ENCODE measurements at regions not wholly inside any gene's neighbourhood (a gene's known extent, or its start where the extent isn't known, plus 50 kb on each side); places are given as distances from the start of the nearest gene placed in this dataset.

DNA sequence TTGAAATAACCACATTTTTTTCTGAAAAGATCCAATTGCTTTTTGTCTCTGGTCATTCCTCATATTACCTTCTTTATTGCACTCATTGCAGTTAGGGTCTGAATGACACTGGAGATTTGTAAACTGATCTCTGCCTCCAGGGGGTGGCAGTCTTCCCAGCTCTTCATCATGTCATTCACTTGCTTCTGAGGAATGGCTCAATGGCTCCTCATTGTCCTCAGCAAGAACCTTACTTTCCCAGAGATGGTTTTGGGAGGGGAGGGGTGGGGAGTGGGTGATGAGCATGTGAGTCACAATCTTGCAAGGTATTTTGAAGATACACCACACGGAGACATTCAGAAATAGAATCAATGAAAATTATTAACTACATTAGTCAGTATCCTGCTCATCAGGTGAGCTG is 159.8 kb upstream of the GAS1 start:
- H3K4me3 ChIP-seq (ENCODE audit: low read depth in 1 of 2, low read length in 2 of 2) = no peak overlapping the region
- H3K9me3 ChIP-seq (ENCODE audit: control insufficient read depth in 2 of 2, insufficient read depth in 1 of 2, low read depth in 1 of 2, low read length in 1 of 2) = peaks cover 0 to 2% of the 10 kb centered on the region in 2 donors
- no peaks in the 10 kb centered on the region for H3K36me3 ChIP-seq (ENCODE audit: control insufficient read depth in 2 of 2, insufficient read depth in 2 of 2, low read length in 1 of 2)
- H3K27ac ChIP-seq (ENCODE audit: low read depth in 2 of 2, low read length in 1 of 2) = no peak overlapping the region
- H3K27me3 ChIP-seq (ENCODE audit: control insufficient read depth in 1 of 2, insufficient read depth in 2 of 2, low read length in 2 of 2) = no peaks in the 10 kb centered on the region
- WGBS, 2 donors = 50 to 52% methylated on average over 1 of the region's 1 CpG
- H3K4me1 ChIP-seq (ENCODE audit: control insufficient read depth in 2 of 2, insufficient read depth in 2 of 2, low read length in 1 of 2) = no peaks in the 10 kb centered on the region

DNA sequence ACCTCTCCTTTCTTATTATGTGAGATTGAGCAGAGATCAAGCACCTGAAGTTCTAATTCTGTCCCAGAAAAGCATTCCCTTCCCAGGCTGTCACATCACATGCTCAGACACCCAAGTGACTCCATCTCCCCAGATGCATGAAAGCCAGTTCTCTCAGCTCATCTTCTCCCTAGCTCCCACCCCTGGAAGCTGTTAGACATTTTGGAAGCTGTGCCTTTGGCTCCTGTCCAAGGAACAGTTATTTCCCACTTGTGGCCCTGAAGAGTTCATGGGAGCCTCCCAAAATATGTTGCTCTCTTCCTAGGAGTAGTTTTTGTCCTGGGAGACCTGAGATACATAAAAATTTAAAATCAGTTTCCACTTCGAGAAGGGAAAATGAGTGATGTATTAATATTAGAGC is 161.4 kb upstream of the GAS1 start:
- 60% methylated on average over 1 of the region's 1 CpG for WGBS, 2 donors
- Histone ChIP-seq H3K4me3 (ENCODE audit: low read depth in 1 of 2, low read length in 2 of 2) (no peak overlapping the region), H3K27ac (ENCODE audit: low read depth in 2 of 2, low read length in 1 of 2) (no peak overlapping the region), H3K9me3 (ENCODE audit: control insufficient read depth in 2 of 2, insufficient read depth in 1 of 2, low read depth in 1 of 2, low read length in 1 of 2) (peaks cover 0 to 2% of the 10 kb centered on the region in 2 donors), H3K36me3 (ENCODE audit: control insufficient read depth in 2 of 2, insufficient read depth in 2 of 2, low read length in 1 of 2) (no peaks in the 10 kb centered on the region), H3K27me3 (ENCODE audit: control insufficient read depth in 1 of 2, insufficient read depth in 2 of 2, low read length in 2 of 2) (no peaks in the 10 kb centered on the region), H3K4me1 (ENCODE audit: control insufficient read depth in 2 of 2, insufficient read depth in 2 of 2, low read length in 1 of 2) (no peaks in the 10 kb centered on the region)

DNA sequence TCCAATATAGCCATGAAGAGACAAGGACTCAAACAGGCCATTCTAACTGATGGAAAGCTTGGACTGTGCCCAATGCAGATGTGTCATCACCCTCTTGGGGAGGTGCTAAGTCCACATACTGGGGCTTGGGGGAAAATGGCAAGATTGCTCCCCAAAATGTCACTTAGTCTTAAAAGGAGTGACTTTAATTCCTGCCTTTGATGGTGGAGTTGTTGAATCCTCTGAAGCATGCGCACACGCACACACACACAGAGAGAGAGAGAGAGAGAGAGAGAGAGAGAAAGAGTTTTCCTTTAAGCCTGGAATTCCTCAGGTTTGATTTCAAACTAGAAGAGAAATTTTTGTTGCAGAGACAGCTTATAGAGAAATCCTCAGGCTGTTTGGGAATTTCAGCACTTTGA is 161.9 kb upstream of the GAS1 start:
- H3K4me3 ChIP-seq (ENCODE audit: low read depth in 1 of 2, low read length in 2 of 2) = no peak overlapping the region
- no peaks in the 10 kb centered on the region for H3K36me3 ChIP-seq (ENCODE audit: control insufficient read depth in 2 of 2, insufficient read depth in 2 of 2, low read length in 1 of 2)
- H3K4me1 ChIP-seq (ENCODE audit: control insufficient read depth in 2 of 2, insufficient read depth in 2 of 2, low read length in 1 of 2) = no peaks in the 10 kb centered on the region
- no peaks in the 10 kb centered on the region for H3K27me3 ChIP-seq (ENCODE audit: control insufficient read depth in 1 of 2, insufficient read depth in 2 of 2, low read length in 2 of 2)
- WGBS, 2 donors = 90 to 97% methylated on average over 2 of the region's 2 CpGs
- H3K9me3 ChIP-seq (ENCODE audit: control insufficient read depth in 2 of 2, insufficient read depth in 1 of 2, low read depth in 1 of 2, low read length in 1 of 2) = peaks cover 0 to 2% of the 10 kb centered on the region in 2 donors
- no peak overlapping the region for H3K27ac ChIP-seq (ENCODE audit: low read depth in 2 of 2, low read length in 1 of 2)

DNA sequence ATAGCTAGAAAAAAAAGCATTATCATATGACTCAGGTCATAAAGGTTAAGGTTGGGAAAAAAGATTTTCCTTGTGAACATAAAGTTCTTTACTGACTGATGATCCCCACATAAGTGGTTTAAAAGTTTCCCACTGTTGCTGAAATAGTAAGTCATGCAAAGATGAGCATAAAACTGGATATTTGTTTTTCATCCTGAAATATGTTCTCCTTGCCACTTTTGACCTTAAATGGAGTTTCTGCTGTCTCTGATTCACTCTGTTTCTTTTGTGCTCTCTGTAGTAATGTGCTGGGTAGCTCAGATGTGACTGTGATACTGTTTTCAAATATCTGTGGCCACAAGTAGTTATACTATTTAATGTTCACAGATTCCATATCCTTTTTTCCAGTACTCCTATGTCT is 162.5 kb upstream of the GAS1 start:
- Histone ChIP-seq H3K27me3 (ENCODE audit: control insufficient read depth in 1 of 2, insufficient read depth in 2 of 2, low read length in 2 of 2) (no peaks in the 10 kb centered on the region), H3K27ac (ENCODE audit: low read depth in 2 of 2, low read length in 1 of 2) (no peak overlapping the region), H3K9me3 (ENCODE audit: control insufficient read depth in 2 of 2, insufficient read depth in 1 of 2, low read depth in 1 of 2, low read length in 1 of 2) (peaks cover 0 to 2% of the 10 kb centered on the region in 2 donors), H3K4me3 (ENCODE audit: low read depth in 1 of 2, low read length in 2 of 2) (no peak overlapping the region), H3K36me3 (ENCODE audit: control insufficient read depth in 2 of 2, insufficient read depth in 2 of 2, low read length in 1 of 2) (no peaks in the 10 kb centered on the region), H3K4me1 (ENCODE audit: control insufficient read depth in 2 of 2, insufficient read depth in 2 of 2, low read length in 1 of 2) (no peaks in the 10 kb centered on the region)

DNA sequence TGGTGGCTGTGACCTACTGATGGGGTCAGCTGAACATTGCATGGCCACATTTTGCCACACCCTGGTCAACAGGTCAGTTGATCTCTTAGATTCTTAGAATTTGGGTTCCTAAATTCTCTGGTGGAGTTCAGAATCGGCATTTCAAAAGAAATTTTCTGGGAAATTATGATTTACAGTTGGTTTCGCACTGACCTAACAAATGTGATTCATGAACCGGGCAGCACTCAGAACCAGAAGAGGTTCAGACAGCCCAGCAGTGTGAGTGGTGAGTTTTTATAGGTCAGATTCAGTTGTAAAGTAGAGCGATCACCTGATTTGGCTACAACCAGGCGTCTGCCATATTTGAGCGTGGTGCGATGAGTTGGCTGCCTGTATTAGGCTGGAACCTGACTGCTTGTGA is 163.7 kb upstream of the GAS1 start:
- Histone ChIP-seq H3K4me3 (ENCODE audit: low read depth in 1 of 2, low read length in 2 of 2) (no peak overlapping the region), H3K4me1 (ENCODE audit: control insufficient read depth in 2 of 2, insufficient read depth in 2 of 2, low read length in 1 of 2) (no peaks in the 10 kb centered on the region), H3K9me3 (ENCODE audit: control insufficient read depth in 2 of 2, insufficient read depth in 1 of 2, low read depth in 1 of 2, low read length in 1 of 2) (peaks cover 0 to 2% of the 10 kb centered on the region in 2 donors), H3K36me3 (ENCODE audit: control insufficient read depth in 2 of 2, insufficient read depth in 2 of 2, low read length in 1 of 2) (no peaks in the 10 kb centered on the region), H3K27me3 (ENCODE audit: control insufficient read depth in 1 of 2, insufficient read depth in 2 of 2, low read length in 2 of 2) (no peaks in the 10 kb centered on the region), H3K27ac (ENCODE audit: low read depth in 2 of 2, low read length in 1 of 2) (no peak overlapping the region)
- WGBS, 2 donors = 95 to 96% methylated on average over 7 of the region's 7 CpGs

DNA sequence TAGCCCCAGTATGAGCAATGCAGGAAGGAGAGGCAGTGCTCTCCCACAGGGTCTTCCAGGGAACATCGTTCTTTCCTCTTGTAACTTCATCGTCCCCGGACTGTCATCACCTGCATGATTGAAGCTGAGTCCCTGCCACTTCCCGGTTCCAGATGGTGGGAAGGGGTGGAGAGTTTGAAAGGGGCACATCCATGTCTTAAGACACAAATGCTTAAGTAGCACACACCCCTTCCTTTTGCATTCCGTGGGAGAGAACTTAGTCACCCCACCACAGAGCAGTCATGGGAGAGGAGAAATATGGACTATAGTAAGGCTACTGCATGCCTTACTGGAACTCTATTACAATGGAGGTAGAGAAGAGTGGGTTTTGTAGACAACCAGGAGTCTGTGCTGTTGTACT is 165.3 kb upstream of the GAS1 start:
- WGBS, 2 donors = 82 to 84% methylated on average over 5 of the region's 5 CpGs
- no peaks in the 10 kb centered on the region for H3K27me3 ChIP-seq (ENCODE audit: control insufficient read depth in 1 of 2, insufficient read depth in 2 of 2, low read length in 2 of 2)
- no peak overlapping the region for H3K4me3 ChIP-seq (ENCODE audit: low read depth in 1 of 2, low read length in 2 of 2)
- H3K9me3 ChIP-seq (ENCODE audit: control insufficient read depth in 2 of 2, insufficient read depth in 1 of 2, low read depth in 1 of 2, low read length in 1 of 2) = peaks cover 0 to 2% of the 10 kb centered on the region in 2 donors
- no peak overlapping the region for H3K27ac ChIP-seq (ENCODE audit: low read depth in 2 of 2, low read length in 1 of 2)
- no peaks in the 10 kb centered on the region for H3K36me3 ChIP-seq (ENCODE audit: control insufficient read depth in 2 of 2, insufficient read depth in 2 of 2, low read length in 1 of 2)
- no peaks in the 10 kb centered on the region for H3K4me1 ChIP-seq (ENCODE audit: control insufficient read depth in 2 of 2, insufficient read depth in 2 of 2, low read length in 1 of 2)

DNA sequence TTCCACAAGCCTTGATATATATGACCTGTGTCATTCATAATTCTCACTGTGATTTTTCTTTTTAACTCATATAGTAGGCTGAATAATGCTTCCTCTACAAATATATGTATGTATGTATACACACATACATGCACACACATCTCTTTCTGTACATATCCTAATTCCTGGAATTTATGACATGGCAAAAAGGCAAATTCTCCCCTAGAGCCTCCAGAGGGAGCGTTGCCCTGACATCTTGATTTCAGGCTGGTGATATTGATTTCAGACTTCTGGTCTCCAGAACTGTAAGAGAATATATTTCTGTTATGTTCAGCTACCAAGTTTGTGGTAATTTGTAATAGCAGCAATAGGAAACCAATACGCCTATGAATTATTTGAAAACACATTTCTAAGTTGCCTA is 166.6 kb upstream of the GAS1 start:
- Histone ChIP-seq H3K4me3 (ENCODE audit: low read depth in 1 of 2, low read length in 2 of 2) (no peak overlapping the region), H3K4me1 (ENCODE audit: control insufficient read depth in 2 of 2, insufficient read depth in 2 of 2, low read length in 1 of 2) (no peaks in the 10 kb centered on the region), H3K27ac (ENCODE audit: low read depth in 2 of 2, low read length in 1 of 2) (no peak overlapping the region), H3K27me3 (ENCODE audit: control insufficient read depth in 1 of 2, insufficient read depth in 2 of 2, low read length in 2 of 2) (no peaks in the 10 kb centered on the region), H3K9me3 (ENCODE audit: control insufficient read depth in 2 of 2, insufficient read depth in 1 of 2, low read depth in 1 of 2, low read length in 1 of 2) (peaks cover 0 to 2% of the 10 kb centered on the region in 2 donors), H3K36me3 (ENCODE audit: control insufficient read depth in 2 of 2, insufficient read depth in 2 of 2, low read length in 1 of 2) (no peaks in the 10 kb centered on the region)
- WGBS, 2 donors = 84 to 85% methylated on average over 2 of the region's 2 CpGs

DNA sequence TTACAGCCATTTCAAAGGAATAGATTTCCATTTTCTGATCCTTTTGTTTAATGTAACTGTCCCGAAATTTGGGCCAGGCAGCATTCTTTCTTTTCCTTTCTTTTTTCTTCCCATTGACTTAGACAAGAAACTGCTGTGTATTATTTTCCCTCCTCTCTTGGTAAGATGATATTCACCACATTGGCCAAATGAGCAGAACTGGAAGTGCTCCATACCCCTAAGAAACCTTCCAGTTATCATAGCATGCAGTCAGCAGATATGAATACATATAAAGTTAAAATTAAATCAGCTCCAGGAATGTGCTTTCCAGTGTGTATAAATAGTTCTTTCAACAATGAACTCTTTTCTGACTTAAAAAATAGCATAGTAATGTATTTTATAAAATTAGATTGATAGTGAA is 168.5 kb upstream of the GAS1 start:
- Histone ChIP-seq H3K27ac (ENCODE audit: low read depth in 2 of 2, low read length in 1 of 2) (no peak overlapping the region), H3K9me3 (ENCODE audit: control insufficient read depth in 2 of 2, insufficient read depth in 1 of 2, low read depth in 1 of 2, low read length in 1 of 2) (peaks cover 0 to 2% of the 10 kb centered on the region in 2 donors), H3K36me3 (ENCODE audit: control insufficient read depth in 2 of 2, insufficient read depth in 2 of 2, low read length in 1 of 2) (no peaks in the 10 kb centered on the region), H3K27me3 (ENCODE audit: control insufficient read depth in 1 of 2, insufficient read depth in 2 of 2, low read length in 2 of 2) (no peaks in the 10 kb centered on the region), H3K4me1 (ENCODE audit: control insufficient read depth in 2 of 2, insufficient read depth in 2 of 2, low read length in 1 of 2) (peaks cover 0 to 2% of the 10 kb centered on the region in 2 donors), H3K4me3 (ENCODE audit: low read depth in 1 of 2, low read length in 2 of 2) (no peak overlapping the region)
- 50 to 65% methylated on average over 1 of the region's 1 CpG for WGBS, 2 donors

DNA sequence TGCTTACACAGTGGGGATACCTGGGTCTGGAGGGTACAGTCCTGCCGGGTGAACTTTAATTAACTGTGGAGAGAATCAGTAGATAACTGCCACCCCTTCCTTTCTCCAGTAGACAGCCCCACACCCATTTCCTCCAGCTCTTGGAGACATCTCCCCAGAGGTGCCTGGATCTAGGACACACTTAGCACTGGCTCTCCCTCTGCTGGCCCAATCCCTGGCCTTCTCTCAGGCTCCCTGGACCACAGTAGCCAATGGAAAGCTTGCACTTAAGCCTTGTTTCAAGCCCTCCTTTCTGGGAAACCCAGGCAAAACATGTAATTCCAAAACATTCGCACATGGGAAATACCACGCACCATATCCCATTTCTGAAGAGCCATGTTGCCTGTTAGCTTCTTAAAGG is 169.2 kb upstream of the GAS1 start:
- H3K4me3 ChIP-seq (ENCODE audit: low read depth in 1 of 2, low read length in 2 of 2) = no peak overlapping the region
- WGBS, 2 donors = 85% methylated on average over 3 of the region's 3 CpGs
- H3K27ac ChIP-seq (ENCODE audit: low read depth in 2 of 2, low read length in 1 of 2) = no peak overlapping the region
- H3K4me1 ChIP-seq (ENCODE audit: control insufficient read depth in 2 of 2, insufficient read depth in 2 of 2, low read length in 1 of 2) = peaks cover 0 to 2% of the 10 kb centered on the region in 2 donors
- H3K36me3 ChIP-seq (ENCODE audit: control insufficient read depth in 2 of 2, insufficient read depth in 2 of 2, low read length in 1 of 2) = no peaks in the 10 kb centered on the region
- H3K27me3 ChIP-seq (ENCODE audit: control insufficient read depth in 1 of 2, insufficient read depth in 2 of 2, low read length in 2 of 2) = no peaks in the 10 kb centered on the region
- no peaks in the 10 kb centered on the region for H3K9me3 ChIP-seq (ENCODE audit: control insufficient read depth in 2 of 2, insufficient read depth in 1 of 2, low read depth in 1 of 2, low read length in 1 of 2)

DNA sequence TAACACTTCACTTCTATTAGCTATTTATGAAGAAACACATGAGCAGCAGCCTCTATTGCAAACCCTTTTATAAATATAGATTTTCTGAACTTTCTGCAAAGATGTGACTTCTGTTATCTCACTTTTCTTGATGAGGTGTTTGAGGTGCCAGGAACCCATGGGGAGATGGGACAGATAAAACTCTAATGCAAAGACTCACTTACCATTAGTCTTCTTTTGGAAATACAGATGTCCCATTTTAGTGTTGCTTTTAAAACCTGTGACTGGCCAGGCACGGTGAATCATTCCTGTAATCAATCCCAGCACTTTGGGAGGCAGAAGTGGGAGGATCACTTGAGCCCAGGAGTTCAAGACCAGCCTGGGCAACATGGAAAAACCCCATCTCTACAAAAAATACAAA is 171.3 kb upstream of the GAS1 start:
- Histone ChIP-seq H3K9me3 (ENCODE audit: control insufficient read depth in 2 of 2, insufficient read depth in 1 of 2, low read depth in 1 of 2, low read length in 1 of 2) (no peaks in the 10 kb centered on the region), H3K4me3 (ENCODE audit: low read depth in 1 of 2, low read length in 2 of 2) (no peak overlapping the region), H3K36me3 (ENCODE audit: control insufficient read depth in 2 of 2, insufficient read depth in 2 of 2, low read length in 1 of 2) (no peaks in the 10 kb centered on the region), H3K27ac (ENCODE audit: low read depth in 2 of 2, low read length in 1 of 2) (no peak overlapping the region), H3K27me3 (ENCODE audit: control insufficient read depth in 1 of 2, insufficient read depth in 2 of 2, low read length in 2 of 2) (no peaks in the 10 kb centered on the region), H3K4me1 (ENCODE audit: control insufficient read depth in 2 of 2, insufficient read depth in 2 of 2, low read length in 1 of 2) (peaks cover 0 to 2% of the 10 kb centered on the region in 2 donors)
- 58 to 64% methylated on average over 1 of the region's 1 CpG for WGBS, 2 donors
